GM06990 (cell line): ENCODE measurements at regions not wholly inside any gene's neighbourhood (a gene's known extent, or its start where the extent isn't known, plus 50 kb on each side); places are given as distances from the start of the nearest gene placed in this dataset.
"Not testable (repeated sequence)": the region's sequence is repeated elsewhere in the genome, so short reads cannot be mapped to it uniquely, and the experiment has no call there.

ENCODE experiments used
- DNase-seq: peaks from one replicate; pipeline ENCODE4 v3.0.0-alpha.2; 2011; ENCODE audit not compliant: insufficient read length; ENCODE audit errors: extremely low read depth
- H3K27me3 ChIP-seq: replicated peaks from 2 replicates; pipeline ENCODE4 v1.6.0; 2011; ENCODE audit warnings: low read length; ENCODE audit not compliant: control insufficient read depth, insufficient read depth
- H3K36me3 ChIP-seq: 2 replicates; pipeline ENCODE4 v1.5.1; 2011; ENCODE audit warnings: low read length; ENCODE audit not compliant: control insufficient read depth, insufficient read depth
- H3K4me3 ChIP-seq: replicated peaks from 2 replicates; pipeline ENCODE4 v1.5.1; 2011; ENCODE audit warnings: low read depth, mild to moderate bottlenecking, control low read depth, low read length
- TF ChIP-seq, protein P1 (sequence below): IDR thresholded peaks from 2 replicates; pipeline ENCODE4 v1.5.1; 2011; ENCODE audit warnings: low read length, control low read depth, mild to moderate bottlenecking, inconsistent platforms; ENCODE audit not compliant: insufficient read depth, poor library complexity, severe bottlenecking

DNA sequence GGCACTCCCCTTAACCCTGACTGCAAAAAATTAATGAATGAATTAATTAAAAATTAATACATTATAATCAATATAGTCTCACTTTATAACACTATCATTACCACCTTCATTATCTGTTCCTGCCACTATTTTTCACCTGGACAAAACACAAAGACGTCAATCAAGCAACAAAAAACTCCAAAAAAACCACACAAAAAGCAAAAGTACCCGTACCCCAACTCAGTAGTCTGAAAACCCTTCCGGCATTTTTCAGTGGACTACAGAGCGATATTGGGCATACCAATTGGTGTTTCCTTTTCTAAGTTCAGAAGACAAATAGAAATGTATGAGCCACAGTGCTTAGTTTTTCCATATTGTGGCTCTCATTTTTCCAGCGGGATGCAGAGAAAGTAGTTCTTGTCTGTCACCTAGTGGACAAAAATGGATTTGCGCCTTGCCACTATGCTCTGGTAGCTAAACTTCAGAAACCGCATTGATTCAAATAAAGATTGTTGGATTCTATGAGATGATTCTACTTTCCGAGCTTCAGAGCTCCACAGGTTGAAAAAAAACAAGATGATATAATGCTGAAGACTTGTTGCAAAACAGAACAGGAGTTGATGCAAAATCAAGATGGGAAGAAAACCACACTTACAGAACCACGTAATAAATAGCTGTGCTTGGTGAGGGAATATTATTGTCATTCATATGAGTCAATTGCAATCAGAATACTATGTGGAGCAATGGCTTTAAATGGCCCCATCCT lies 50.6 kb upstream of the ITGB1 start:
- TF ChIP-seq, protein P1, sequence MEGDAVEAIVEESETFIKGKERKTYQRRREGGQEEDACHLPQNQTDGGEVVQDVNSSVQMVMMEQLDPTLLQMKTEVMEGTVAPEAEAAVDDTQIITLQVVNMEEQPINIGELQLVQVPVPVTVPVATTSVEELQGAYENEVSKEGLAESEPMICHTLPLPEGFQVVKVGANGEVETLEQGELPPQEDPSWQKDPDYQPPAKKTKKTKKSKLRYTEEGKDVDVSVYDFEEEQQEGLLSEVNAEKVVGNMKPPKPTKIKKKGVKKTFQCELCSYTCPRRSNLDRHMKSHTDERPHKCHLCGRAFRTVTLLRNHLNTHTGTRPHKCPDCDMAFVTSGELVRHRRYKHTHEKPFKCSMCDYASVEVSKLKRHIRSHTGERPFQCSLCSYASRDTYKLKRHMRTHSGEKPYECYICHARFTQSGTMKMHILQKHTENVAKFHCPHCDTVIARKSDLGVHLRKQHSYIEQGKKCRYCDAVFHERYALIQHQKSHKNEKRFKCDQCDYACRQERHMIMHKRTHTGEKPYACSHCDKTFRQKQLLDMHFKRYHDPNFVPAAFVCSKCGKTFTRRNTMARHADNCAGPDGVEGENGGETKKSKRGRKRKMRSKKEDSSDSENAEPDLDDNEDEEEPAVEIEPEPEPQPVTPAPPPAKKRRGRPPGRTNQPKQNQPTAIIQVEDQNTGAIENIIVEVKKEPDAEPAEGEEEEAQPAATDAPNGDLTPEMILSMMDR, result peak; percentile 96
- Histone ChIP-seq H3K36me3 (no peaks in the 10 kb centered on the region), H3K4me3 (peak overlapping the region; percentile 22; the same call in 1 of the 2 replicates), H3K27me3 (no peaks in the 10 kb centered on the region; the same call in 1 of the 2 replicates)
- DNase-seq, result no peak

DNA sequence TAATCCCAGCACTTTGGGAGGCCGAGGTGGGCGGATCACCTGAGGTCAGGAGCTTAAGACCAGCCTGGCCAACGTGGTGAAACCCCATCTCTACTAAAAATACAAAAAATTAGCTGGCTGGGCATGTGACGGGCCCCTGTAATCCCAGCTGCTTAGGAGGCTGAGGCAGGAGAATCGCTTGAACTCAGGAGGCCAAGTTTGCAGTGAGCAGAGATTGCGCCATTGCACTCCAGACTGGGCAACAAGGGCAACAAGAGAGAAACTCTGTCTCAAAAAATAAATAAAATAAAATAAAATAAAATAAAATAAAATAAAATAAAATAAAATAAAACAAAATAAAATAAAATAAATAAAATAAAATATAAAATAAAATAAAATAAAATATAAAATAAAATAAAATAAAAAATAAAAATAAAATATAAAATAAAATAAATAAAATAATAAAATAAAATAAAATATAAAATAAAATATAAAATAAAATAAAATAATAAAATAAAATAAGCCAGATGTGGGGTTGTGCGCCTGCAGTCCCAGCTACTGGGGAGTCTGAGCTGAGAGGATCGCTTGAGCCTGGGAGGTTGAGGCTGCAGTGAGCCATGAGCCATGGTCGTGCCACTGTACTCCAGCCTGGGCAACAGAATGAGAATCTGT lies 49.8 kb upstream of the ITGB1 start:
- not testable (repeated sequence) for H3K4me3 ChIP-seq, DNase-seq, H3K36me3 ChIP-seq

More for the DNA sequence above, 49.8 kb upstream of the ITGB1 start:
- not testable (repeated sequence) for H3K27me3 ChIP-seq
